Kidney (tissue), 13 donors: ENCODE measurements at regions not wholly inside any gene's neighbourhood (a gene's known extent, or its start where the extent isn't known, plus 50 kb on each side); places are given as distances from the start of the nearest gene placed in this dataset.

Source experiments
- DNase-seq, 5 donors: peaks; one replicate each; pipeline ENCODE4 v3.0.0-alpha.2; 2013 to 2020
- FAIRE-seq: peaks from 2 replicates; lab custom pipeline; 2012; peaks lifted over from hg19 to GRCh38; lab: Jason Lieb, UNC
- H3K27ac ChIP-seq, 2 donors: one replicate each; pipeline ENCODE4 v1.7.0; 2013; ENCODE audit warnings: low read depth in 2 of 2, low read length in 2 of 2, inconsistent platforms in 1 of 2
- H3K27me3 ChIP-seq: one replicate; pipeline ENCODE4 v1.7.1; 2013; ENCODE audit warnings: low read length, inconsistent platforms; ENCODE audit not compliant: control insufficient read depth, insufficient read depth
- H3K36me3 ChIP-seq, 3 donors: one replicate each; pipeline versions ENCODE4 v1.7.0 to v1.7.1; 2013; ENCODE audit warnings: low read length in 3 of 3, control low read depth in 1 of 3, inconsistent platforms in 1 of 3; ENCODE audit not compliant: insufficient read depth in 3 of 3, control insufficient read depth in 2 of 3
- H3K4me1 ChIP-seq, 3 donors: one replicate each; pipeline versions ENCODE4 v1.7.0 to v1.7.1; 2013; ENCODE audit warnings: low read length in 3 of 3, inconsistent platforms in 1 of 3, low read depth in 1 of 3; ENCODE audit not compliant: control insufficient read depth in 2 of 3, insufficient read depth in 2 of 3
- H3K4me3 ChIP-seq, 3 donors: one replicate each; pipeline versions ENCODE4 v1.7.0 to v1.8.1; 2013; ENCODE audit warnings: low read length in 3 of 3, control low read depth in 1 of 3, inconsistent platforms in 1 of 3
- H3K9ac ChIP-seq, 3 donors: one replicate each; pipeline versions ENCODE4 v1.7.0 to v1.7.1; 2013; ENCODE audit warnings: low read length in 3 of 3, control low read depth in 1 of 3, inconsistent platforms in 1 of 3
- H3K9me3 ChIP-seq, 3 donors: one replicate each; pipeline versions ENCODE4 v1.7.0 to v1.7.1; 2013; ENCODE audit warnings: low read length in 3 of 3, control low read depth in 1 of 3, inconsistent platforms in 1 of 3; ENCODE audit not compliant: control insufficient read depth in 2 of 3, insufficient read depth in 1 of 3
- intact Hi-C: fragments of 100-400 bp; cut with DNase I; formaldehyde crosslinking; loops from one replicate; pipeline ENCODE4 v1.11.1; 2022
- TF ChIP-seq, protein P1 (sequence below): IDR thresholded peaks from 3 replicates; pipeline ENCODE4 v1.5.1; 2012; ENCODE audit warnings: mild to moderate bottlenecking, moderate library complexity, borderline replicate concordance; ENCODE audit not compliant: insufficient read depth; ENCODE audit errors: extremely low read depth
- donor health status: control.
- donor health status: control.
- donor health status: control.
- donor health status: control.
- donor health status: control.
- donor health status: DM: yes; HTN: yes; CAD: no.
- donor health status: Normal renal cell carcinoma (clear cell type).

DNA sequence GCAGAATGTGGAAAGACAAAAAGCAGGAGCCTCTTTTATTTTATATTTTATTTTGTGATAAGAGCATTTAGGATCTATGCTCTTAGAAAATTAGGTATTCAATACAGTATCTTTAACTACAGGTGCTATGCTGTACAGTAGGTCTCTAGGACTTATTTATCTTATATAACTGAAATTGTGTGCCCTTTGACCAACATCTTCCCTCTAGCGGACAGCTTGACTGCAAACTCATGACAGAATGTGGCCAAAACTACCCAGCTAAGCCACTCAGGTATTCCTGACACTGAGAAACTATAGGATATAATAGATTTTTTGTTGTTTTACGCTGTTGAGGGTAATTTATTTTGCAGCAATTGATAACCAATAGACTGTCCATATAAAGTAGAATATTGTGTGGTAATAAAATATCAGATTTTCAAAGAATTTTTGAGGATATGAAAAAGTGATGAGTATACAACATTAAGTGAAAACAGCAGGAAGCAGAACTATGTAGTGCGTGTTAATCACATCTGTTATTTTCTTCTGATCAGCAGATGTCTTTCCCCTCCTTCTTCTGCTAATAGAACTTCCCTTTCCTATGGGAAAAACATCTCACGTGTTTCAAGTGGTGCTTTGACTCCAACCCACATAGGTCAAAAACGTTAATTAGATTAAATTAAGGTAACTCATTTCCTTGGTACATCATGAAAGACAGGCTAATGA, 69.9 kb upstream of the SELENOP start:
- Histone ChIP-seq H3K27me3 (no peaks in the 10 kb centered on the region), H3K9ac (no peak overlapping the region), H3K36me3 (no peaks in the 10 kb centered on the region), H3K4me1 (peaks cover 0 to 11% (median 0%) of the 10 kb centered on the region in 3 donors), H3K9me3 (no peaks in the 10 kb centered on the region), H3K4me3 (no peak overlapping the region), H3K27ac (no peak overlapping the region)
- FAIRE-seq (no peak), DNase-seq (no peak)
- TF ChIP-seq, protein P1, sequence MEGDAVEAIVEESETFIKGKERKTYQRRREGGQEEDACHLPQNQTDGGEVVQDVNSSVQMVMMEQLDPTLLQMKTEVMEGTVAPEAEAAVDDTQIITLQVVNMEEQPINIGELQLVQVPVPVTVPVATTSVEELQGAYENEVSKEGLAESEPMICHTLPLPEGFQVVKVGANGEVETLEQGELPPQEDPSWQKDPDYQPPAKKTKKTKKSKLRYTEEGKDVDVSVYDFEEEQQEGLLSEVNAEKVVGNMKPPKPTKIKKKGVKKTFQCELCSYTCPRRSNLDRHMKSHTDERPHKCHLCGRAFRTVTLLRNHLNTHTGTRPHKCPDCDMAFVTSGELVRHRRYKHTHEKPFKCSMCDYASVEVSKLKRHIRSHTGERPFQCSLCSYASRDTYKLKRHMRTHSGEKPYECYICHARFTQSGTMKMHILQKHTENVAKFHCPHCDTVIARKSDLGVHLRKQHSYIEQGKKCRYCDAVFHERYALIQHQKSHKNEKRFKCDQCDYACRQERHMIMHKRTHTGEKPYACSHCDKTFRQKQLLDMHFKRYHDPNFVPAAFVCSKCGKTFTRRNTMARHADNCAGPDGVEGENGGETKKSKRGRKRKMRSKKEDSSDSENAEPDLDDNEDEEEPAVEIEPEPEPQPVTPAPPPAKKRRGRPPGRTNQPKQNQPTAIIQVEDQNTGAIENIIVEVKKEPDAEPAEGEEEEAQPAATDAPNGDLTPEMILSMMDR, result no peak
- intact Hi-C loops, result no loop called here

DNA sequence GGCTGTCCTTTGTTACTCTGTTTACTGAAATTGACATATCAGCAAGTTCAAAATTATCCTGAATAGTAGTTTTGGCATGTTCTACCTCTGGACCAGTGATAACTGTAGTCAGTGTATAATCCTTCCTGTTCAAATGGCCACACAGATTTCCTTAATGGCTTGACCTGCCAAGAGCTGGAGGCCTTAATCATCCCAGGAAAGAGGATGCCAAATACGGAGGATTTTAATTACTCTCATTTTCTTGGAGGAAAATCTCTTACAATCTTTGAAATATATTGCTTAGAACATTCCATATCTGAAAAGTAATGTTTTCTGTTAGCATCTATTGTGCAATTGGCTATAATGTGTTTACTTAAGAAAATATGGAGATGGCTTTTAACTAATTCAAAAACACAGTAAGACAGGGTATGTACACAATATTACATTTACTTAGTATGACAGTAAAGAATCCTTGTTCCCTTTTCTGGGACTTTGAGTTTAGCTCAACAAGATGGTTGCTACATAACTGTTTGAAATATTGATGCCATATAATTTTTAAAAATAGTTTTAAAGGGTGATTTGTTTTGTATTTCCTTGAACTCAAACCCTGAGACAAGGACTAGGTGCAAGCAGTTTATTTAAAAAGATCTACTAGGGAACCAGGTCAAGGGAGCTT, 68.9 kb upstream of the SELENOP start:
- H3K36me3 ChIP-seq, result no peaks in the 10 kb centered on the region
- no peaks in the 10 kb centered on the region for H3K9me3 ChIP-seq
- H3K4me3 ChIP-seq, result no peak overlapping the region
- no peaks in the 10 kb centered on the region for H3K27me3 ChIP-seq
- intact Hi-C loops, result no loop called here
- FAIRE-seq (no peak), DNase-seq (no peak)
- TF ChIP-seq, protein P1, result no peak
- no peak overlapping the region for H3K27ac ChIP-seq
- H3K9ac ChIP-seq, result no peak overlapping the region
- peaks cover 0 to 11% (median 0%) of the 10 kb centered on the region in 3 donors for H3K4me1 ChIP-seq

DNA sequence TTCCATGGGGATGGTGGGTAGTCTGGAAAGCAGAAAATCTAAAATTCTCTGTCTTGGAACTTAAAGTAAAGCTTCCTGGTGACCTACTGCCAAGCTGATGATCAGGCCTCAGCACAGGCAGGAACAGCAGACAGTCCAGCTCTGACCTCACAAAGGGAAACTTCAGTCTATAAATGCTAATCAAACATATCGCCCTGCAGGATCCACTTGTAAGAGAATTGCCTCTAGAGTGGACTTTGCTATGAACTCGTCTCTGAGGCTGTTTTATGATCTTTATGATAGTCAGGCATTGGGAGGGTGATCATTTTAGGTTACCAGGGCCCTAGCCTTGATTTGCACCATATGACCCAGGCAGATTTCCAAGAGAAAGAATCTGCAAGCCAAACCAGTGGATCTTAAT, 67.6 kb upstream of the SELENOP start:
- Histone ChIP-seq H3K4me3 (no peak overlapping the region), H3K36me3 (no peaks in the 10 kb centered on the region), H3K27ac (no peak overlapping the region), H3K4me1 (peaks cover 0 to 14% (median 0%) of the 10 kb centered on the region in 3 donors), H3K9me3 (no peaks in the 10 kb centered on the region), H3K9ac (no peak overlapping the region), H3K27me3 (no peaks in the 10 kb centered on the region)
- FAIRE-seq (no peak), DNase-seq (no peak)
- intact Hi-C loops, result no loop called here
- TF ChIP-seq, protein P1, result no peak
